HFF-Myc (cell line): ENCODE measurements at regions not wholly inside any gene's neighbourhood (a gene's known extent, or its start where the extent isn't known, plus 50 kb on each side); places are given as distances from the start of the nearest gene placed in this dataset.

Experiments
- DNase-seq: peaks from one replicate; pipeline ENCODE4 v3.0.0-alpha.2; 2011; ENCODE audit warnings: low read depth; ENCODE audit errors: extremely low read depth
- H3K4me3 ChIP-seq: replicated peaks from 2 replicates; pipeline ENCODE4 v1.5.1; 2011; ENCODE audit warnings: low read depth, mild to moderate bottlenecking, control low read depth, low read length
- CTCF ChIP-seq: IDR thresholded peaks from 2 replicates; pipeline ENCODE4 v1.5.1; 2012; ENCODE audit warnings: mild to moderate bottlenecking, low read depth, low read length, control low read depth; ENCODE audit errors: missing control alignments

GRCh38 chrX:39528161-39528916 lies 569.4 kb downstream of the BCOR start:
- H3K4me3 ChIP-seq: no peak overlapping the region
- no peak for TF ChIP-seq CTCF
- DNase-seq: no peak

- TF ChIP-seq CTCF: no peak
- DNase-seq: no peak
- no peak overlapping the region for H3K4me3 ChIP-seq
Observed at GRCh38 chrX:39532761-39533160, 565.0 kb downstream of the BCOR start.

GRCh38 chrX:39534949-39535348 lies 562.8 kb downstream of the BCOR start:
- no peak for DNase-seq
- no peak for TF ChIP-seq CTCF
- H3K4me3 ChIP-seq: no peak overlapping the region

GRCh38 chrX:39536211-39536610 lies 561.5 kb downstream of the BCOR start:
- no peak for DNase-seq
- H3K4me3 ChIP-seq: no peak overlapping the region
- TF ChIP-seq CTCF: no peak

- DNase-seq: no peak
- TF ChIP-seq CTCF: no peak
Observed at GRCh38 chrX:39541881-39542280, 555.9 kb downstream of the BCOR start.

GRCh38 chrX:39542316-39542715 lies 555.4 kb downstream of the BCOR start:
- no peak for TF ChIP-seq CTCF
- no peak overlapping the region for H3K4me3 ChIP-seq
- DNase-seq: no peak

More at GRCh38 chrX:39541881-39542280, 555.9 kb downstream of the BCOR start:
- H3K4me3 ChIP-seq: no peak overlapping the region
